Astrocyte of the spinal cord (primary cell): ENCODE measurements at regions not wholly inside any gene's neighbourhood (a gene's known extent, or its start where the extent isn't known, plus 50 kb on each side); places are given as distances from the start of the nearest gene placed in this dataset.
"Not testable (repeated sequence)": the region's sequence is repeated elsewhere in the genome, so short reads cannot be mapped to it uniquely, and the experiment has no call there.

ENCODE experiments used
- DNase-seq: peaks from one replicate; pipeline ENCODE4 v3.0.0; 2011; ENCODE audit warnings: low read depth, low spot score
- H3K4me3 ChIP-seq: 2 replicates; pipeline ENCODE4 v1.5.1; 2011; ENCODE audit warnings: low read depth, mild to moderate bottlenecking, low read length, moderate library complexity
- CTCF ChIP-seq: IDR thresholded peaks from 2 replicates; pipeline ENCODE4 v1.5.1; 2012; ENCODE audit warnings: low read depth, mild to moderate bottlenecking, low read length, inconsistent platforms
- in situ Hi-C: cut with HindIII; loops from 2 replicates; pipeline ENCODE4 v1.10.0; 2017; ENCODE audit warnings: low sequenced_read_pairs

- in situ Hi-C loops, result no loop called here
- no peak for DNase-seq
- TF ChIP-seq CTCF, result no peak
- H3K4me3 ChIP-seq, result no peak overlapping the region
These were observed 108.7 kb downstream of the TENT5C start for GRCh38 chr1:117714546-117714945.

GRCh38 chr1:117716030-117716429, 110.2 kb downstream of the TENT5C start:
- H3K4me3 ChIP-seq, DNase-seq, in situ Hi-C loops: not testable (repeated sequence)

GRCh38 chr1:117717980-117718379, 112.1 kb downstream of the TENT5C start:
- in situ Hi-C loops, DNase-seq: not testable (repeated sequence)

GRCh38 chr1:117718596-117718995, 112.7 kb downstream of the TENT5C start:
- in situ Hi-C loops, H3K4me3 ChIP-seq, DNase-seq: not testable (repeated sequence)

More at GRCh38 chr1:117717980-117718379, 112.1 kb downstream of the TENT5C start:
- not testable (repeated sequence) for H3K4me3 ChIP-seq

- in situ Hi-C loops, result no loop called here
- no peak overlapping the region for H3K4me3 ChIP-seq
- DNase-seq, result no peak
- no peak for TF ChIP-seq CTCF
These were observed 113.2 kb downstream of the TENT5C start for GRCh38 chr1:117719004-117719403.

GRCh38 chr1:117732065-117732797, 126.4 kb downstream of the TENT5C start:
- in situ Hi-C loops, result no loop called here
- no peak for DNase-seq
- TF ChIP-seq CTCF, result no peak
- no peak overlapping the region for H3K4me3 ChIP-seq

GRCh38 chr1:117732956-117733355, 127.1 kb downstream of the TENT5C start:
- in situ Hi-C loops, result no loop called here

GRCh38 chr1:117734403-117734802, 128.6 kb downstream of the TENT5C start:
- no peak for DNase-seq
- H3K4me3 ChIP-seq, result no peak overlapping the region
- TF ChIP-seq CTCF, result no peak
- in situ Hi-C loops, result no loop called here

More at GRCh38 chr1:117732956-117733355, 127.1 kb downstream of the TENT5C start:
- TF ChIP-seq CTCF, result no peak
- no peak overlapping the region for H3K4me3 ChIP-seq
- no peak for DNase-seq
